Vagina (tissue), 2 donors: ENCODE measurements at regions not wholly inside any gene's neighbourhood (a gene's known extent, or its start where the extent isn't known, plus 50 kb on each side); places are given as distances from the start of the nearest gene placed in this dataset.

Experiments
- CTCF ChIP-seq, 3 experiments: fragments of 450-650 bp in 2 of 3; fragments of 200-600 bp in 1 of 3; sonication (generic) in 1 of 3; IDR thresholded peaks; one replicate each; pipeline ENCODE4 v1.5.1; 2017 to 2019; ENCODE audit warnings: antibody characterized with exemption in 3 of 3, mild to moderate bottlenecking in 2 of 3, moderate library complexity in 2 of 3
- POLR2A ChIP-seq, 2 donors: fragments of 450-650 bp; IDR thresholded peaks; one replicate each; pipeline ENCODE4 v1.6.1; 2017; ENCODE audit warnings: antibody characterized with exemption in 2 of 2, mild to moderate bottlenecking in 2 of 2, moderate library complexity in 2 of 2
- POLR2AphosphoS5 ChIP-seq, 2 donors: sonication (generic); formaldehyde crosslinking; IDR thresholded peaks; one replicate each; pipeline ENCODE4 v1.9.0; 2017; ENCODE audit warnings: antibody characterized with exemption in 2 of 2, mild to moderate bottlenecking in 2 of 2, low read depth in 1 of 2; ENCODE audit not compliant: insufficient read depth in 1 of 2

- TF ChIP-seq CTCF (IDR thresholded peaks at IDR 0.05): no peak
- TF ChIP-seq POLR2AphosphoS5 (IDR thresholded peaks at IDR 0.05; ENCODE audit: insufficient read depth in 1 of 2, low read depth in 1 of 2): no peak
- no peak for TF ChIP-seq POLR2A (IDR thresholded peaks at IDR 0.05)
These were observed 143.7 kb downstream of the GPCPD1 start for GRCh38 chr20:5467086-5467485.
